Cardiac fibroblast (primary cell): ENCODE measurements at regions not wholly inside any gene's neighbourhood (a gene's known extent, or its start where the extent isn't known, plus 50 kb on each side); places are given as distances from the start of the nearest gene placed in this dataset.

Experiments used
- DNase-seq, 2 donors: peaks; one replicate each; pipeline versions ENCODE4 v3.0.0 to v3.0.0-alpha.2; 2010; ENCODE audit warnings: low read depth in 2 of 2
- H3K4me3 ChIP-seq, 2 donors: replicated peaks in 1 of 2; 1 replicate in 1 of 2; 2 replicates in 1 of 2; pipeline ENCODE4 v1.5.1; 2011; ENCODE audit warnings: low read depth in 2 of 2, low read length in 2 of 2, mild to moderate bottlenecking in 2 of 2, moderate library complexity in 1 of 2
- TF ChIP-seq, protein P1 (sequence below): IDR thresholded peaks from one replicate; pipeline ENCODE4 v1.5.1; 2011; ENCODE audit warnings: low read depth, mild to moderate bottlenecking, low read length, inconsistent platforms

DNA sequence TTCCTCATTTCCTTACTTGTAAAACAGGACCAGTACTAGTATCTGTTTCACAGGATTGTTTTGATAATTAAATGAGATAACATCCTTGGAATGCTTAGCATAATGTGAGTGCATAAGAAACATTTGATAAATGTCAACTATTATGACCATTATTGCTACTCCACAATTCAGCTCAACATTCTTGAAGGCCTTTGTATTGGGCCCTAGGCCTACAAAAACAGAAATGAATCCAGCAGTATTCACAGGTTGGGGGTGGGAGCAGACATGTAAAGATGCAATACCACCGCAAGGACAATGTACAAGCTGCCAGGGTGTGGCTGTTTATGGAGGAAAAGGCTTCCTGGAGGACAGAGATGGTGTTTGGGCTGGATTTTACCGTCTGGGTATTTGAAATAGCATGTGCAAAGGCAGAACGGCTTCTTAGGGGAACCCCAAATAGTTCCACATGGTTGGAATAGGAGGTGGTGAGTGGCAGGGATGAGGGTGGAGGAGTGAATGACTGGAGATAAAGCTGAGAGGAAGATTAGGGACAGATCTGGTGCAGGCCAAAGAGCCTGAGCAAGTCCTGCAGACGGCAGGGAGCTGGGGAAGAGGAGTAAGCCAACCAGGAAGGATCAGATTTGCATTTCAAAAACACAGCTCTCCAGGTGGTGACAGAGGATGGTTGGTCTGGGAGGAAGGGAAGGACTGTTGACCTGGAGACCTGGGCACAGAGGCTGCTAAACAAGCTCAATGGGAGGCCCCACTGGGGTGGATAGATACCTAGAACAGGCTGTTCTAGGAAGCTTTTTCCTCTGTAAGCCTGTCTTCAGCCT is 57.0 kb upstream of the EPB41L1 start:
- DNase-seq, result peak; percentile 60 to 80
- H3K4me3 ChIP-seq, result no peak overlapping the region

DNA sequence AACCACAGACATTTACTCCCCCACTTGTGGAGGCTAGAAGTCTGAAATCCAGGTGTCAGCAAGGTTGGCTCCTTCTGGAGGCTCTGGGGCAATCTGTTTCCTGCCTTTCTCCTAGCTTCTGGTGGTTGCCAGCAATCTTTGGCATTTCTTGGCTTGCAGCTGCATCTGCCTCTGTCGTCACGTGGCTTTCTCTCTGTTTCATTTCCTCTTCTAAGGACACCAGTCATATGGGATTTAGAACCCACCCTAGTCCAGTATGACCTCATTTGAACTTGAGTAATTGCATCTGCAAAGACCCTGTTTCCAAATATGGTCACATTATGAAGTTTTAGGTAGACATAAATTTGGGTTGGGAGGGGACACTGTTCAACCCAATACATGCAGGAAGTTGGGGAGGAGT is 56.2 kb upstream of the EPB41L1 start:
- H3K4me3 ChIP-seq, result no peak overlapping the region
- peak; percentile 83 to 89 for DNase-seq
- TF ChIP-seq, protein P1, sequence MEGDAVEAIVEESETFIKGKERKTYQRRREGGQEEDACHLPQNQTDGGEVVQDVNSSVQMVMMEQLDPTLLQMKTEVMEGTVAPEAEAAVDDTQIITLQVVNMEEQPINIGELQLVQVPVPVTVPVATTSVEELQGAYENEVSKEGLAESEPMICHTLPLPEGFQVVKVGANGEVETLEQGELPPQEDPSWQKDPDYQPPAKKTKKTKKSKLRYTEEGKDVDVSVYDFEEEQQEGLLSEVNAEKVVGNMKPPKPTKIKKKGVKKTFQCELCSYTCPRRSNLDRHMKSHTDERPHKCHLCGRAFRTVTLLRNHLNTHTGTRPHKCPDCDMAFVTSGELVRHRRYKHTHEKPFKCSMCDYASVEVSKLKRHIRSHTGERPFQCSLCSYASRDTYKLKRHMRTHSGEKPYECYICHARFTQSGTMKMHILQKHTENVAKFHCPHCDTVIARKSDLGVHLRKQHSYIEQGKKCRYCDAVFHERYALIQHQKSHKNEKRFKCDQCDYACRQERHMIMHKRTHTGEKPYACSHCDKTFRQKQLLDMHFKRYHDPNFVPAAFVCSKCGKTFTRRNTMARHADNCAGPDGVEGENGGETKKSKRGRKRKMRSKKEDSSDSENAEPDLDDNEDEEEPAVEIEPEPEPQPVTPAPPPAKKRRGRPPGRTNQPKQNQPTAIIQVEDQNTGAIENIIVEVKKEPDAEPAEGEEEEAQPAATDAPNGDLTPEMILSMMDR, result no peak

More for the DNA sequence above, 57.0 kb upstream of the EPB41L1 start:
- TF ChIP-seq, protein P1, result no peak

- TF ChIP-seq, protein P1, result no peak
- no peak for DNase-seq
- no peak overlapping the region for H3K4me3 ChIP-seq
Observed at GRCh38 chr20:36099106-36099505, 55.4 kb upstream of the EPB41L1 start.

DNA sequence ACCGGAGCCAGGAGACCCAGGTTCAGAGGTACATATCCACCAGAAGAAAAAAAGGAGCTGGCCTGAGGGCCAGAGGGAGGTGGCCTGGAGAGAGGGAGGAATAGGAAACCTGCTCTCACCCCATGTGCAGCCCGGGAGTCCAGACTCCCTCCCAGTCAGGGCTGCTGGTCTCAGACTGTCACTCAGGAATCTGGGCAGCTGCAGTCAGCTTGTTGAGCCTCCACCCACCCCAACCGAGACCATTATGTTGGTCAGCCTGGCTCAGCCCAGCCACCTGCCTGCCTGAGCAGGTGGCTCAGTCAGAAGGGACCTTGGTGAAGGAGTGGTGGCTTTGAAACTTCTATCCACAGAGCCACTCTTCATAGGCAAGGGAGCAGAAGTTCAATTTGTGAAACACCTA is 53.3 kb upstream of the EPB41L1 start:
- no peak overlapping the region for H3K4me3 ChIP-seq
- no peak for DNase-seq
- TF ChIP-seq, protein P1, result no peak

DNA sequence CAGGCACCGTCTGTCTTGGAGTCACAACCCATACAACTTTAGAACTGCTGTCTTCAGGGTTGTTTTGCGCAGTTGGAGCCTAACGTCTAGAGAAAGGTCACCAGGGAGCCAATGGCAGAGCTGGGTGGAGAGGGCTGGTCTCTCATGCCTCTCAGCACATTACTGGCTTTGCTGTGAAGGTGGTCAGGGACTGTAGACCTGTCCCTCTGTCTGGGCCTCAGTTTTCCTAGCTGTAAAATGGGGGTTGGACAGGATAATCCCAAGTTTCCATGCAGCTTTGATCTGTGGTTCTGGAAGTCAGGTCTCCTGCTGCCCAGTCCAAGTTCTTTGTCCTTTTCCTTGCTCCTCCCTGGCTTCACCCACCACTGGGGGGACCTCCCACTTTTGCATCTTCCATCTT is 52.2 kb upstream of the EPB41L1 start:
- no peak overlapping the region for H3K4me3 ChIP-seq
- TF ChIP-seq, protein P1, result no peak
- no peak for DNase-seq

DNA sequence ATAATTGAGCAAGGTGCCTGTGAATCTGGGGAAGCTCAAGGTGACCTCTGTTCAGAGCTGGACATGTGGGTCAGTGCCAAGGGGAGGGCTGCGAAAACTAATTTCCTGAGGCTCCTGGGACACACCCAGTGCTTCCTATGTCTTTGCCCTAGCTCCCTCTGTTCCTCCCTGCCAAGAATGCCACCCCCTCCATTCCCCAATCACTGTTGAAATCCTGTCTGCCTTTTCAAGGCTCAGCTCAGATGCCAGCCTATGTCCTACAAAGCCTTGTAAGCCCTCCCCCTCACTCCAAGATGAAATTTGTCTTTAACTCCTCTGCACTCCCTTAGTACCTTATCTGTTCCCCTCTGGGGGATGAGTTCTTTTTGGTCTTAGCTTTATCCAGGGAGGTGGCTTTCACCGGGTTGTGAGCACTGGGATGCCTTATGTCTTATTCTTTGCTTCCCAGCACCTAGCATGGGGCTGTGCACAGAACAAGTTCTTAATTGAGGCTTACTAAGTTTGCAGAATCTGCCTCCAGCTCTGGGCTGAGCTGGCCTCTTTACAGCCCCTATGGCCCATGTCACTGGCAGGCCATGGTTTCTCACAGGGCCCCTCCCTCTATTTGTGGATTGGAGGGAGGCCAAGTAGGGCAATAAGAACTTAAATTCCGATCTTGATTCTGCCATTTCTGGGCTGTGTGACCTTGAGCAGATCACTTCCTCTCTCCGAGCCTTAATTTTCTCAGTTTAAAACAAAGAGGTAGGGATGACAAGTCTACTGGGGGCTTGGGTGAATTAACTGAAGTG is 51.5 kb upstream of the EPB41L1 start:
- TF ChIP-seq, protein P1, result no peak
- H3K4me3 ChIP-seq, result no peak overlapping the region
- peak in 1 of 2 donors; percentile 60 for DNase-seq
